OCI-LY3 (cell line): ENCODE measurements at regions not wholly inside any gene's neighbourhood (a gene's known extent, or its start where the extent isn't known, plus 50 kb on each side); places are given as distances from the start of the nearest gene placed in this dataset.

ENCODE experiments used
- CTCF ChIP-seq: fragments of 200-600, 300-600 bp; sonication (generic); IDR thresholded peaks from 2 replicates; pipeline ENCODE4 v1.5.1; 2014; ENCODE audit warnings: antibody characterized with exemption, low read length, low read depth
- EZH2phosphoT487 ChIP-seq: fragments of 200-600 bp; shearing (Covaris generic); IDR thresholded peaks from 2 replicates; pipeline ENCODE4 v1.6.1; 2018; ENCODE audit warnings: antibody characterized with exemption, mixed run types, low read depth

GRCh38 chr13:106657104-106657503 lies 89.2 kb upstream of the ARGLU1 start:
- TF ChIP-seq CTCF (no peak), EZH2phosphoT487 (no peak)
